NCI-H2107 treated with DMSO at 0.1 percent for 48 hours (cell line): ENCODE measurements at regions not wholly inside any gene's neighbourhood (a gene's known extent, or its start where the extent isn't known, plus 50 kb on each side); places are given as distances from the start of the nearest gene placed in this dataset.
A peak's percentile ranks its signal among the peaks of the same experiment; 100 is the strongest.

Experiments
- DNase-seq: peaks from one replicate; lab custom pipeline; 2025; ENCODE audit not compliant: unreplicated experiment; lab: John Stamatoyannopoulos, UW

DNA sequence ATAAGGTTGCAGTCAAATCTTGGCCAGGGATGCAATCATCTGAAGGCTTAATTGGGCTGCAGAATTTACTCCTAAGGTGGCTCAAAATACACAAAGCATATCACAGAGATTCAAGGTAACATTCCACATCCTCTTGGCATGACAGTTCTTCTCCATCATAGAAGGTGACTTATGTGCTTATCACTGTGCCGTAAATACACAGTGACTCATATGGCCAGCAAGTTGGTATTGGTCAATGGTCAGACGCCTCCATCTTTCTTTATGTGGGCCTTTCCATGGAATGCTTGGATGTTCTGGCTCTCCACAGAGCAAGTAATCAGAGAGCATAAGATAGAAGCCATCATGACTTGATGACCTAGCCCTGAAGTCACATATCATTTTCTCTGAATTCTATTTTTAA is 168.8 kb upstream of the ST8SIA2 start:
- DNase-seq = no peak

- DNase-seq = no peak
Measured at GRCh38 chr15:92226020-92226612, 167.6 kb upstream of the ST8SIA2 start.

GRCh38 chr15:92228830-92229229 is 164.9 kb upstream of the ST8SIA2 start:
- DNase-seq = no peak

- no peak for DNase-seq
Measured at GRCh38 chr15:92231461-92231860, 162.2 kb upstream of the ST8SIA2 start.

- no peak for DNase-seq
Measured at GRCh38 chr15:92232317-92232716, 161.4 kb upstream of the ST8SIA2 start.

DNA sequence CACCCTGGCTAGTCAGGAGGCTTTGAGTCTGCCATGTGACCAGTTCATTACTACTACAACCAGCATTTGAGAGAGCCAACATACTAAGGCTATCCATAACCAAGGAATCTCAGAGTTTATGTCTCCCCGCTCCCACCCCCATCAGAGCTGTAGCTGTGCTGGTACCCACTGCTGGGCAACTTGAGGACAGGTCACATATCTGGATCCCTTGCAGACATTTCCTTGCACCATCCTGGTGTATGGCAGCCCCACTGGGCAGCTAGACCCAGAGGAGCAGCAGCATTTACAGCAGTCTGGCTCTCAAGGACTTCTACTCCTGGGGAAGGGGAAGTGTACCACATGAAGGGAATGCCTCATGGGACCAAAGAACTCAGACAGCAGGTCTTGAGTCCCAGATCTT is 160.8 kb upstream of the ST8SIA2 start:
- no peak for DNase-seq

GRCh38 chr15:92243227-92243626 is 150.5 kb upstream of the ST8SIA2 start:
- DNase-seq = no peak

- DNase-seq = no peak
Measured at GRCh38 chr15:92244703-92245102, 149.0 kb upstream of the ST8SIA2 start.

- no peak for DNase-seq
Measured at GRCh38 chr15:92247649-92248242, 145.9 kb upstream of the ST8SIA2 start.

GRCh38 chr15:92266796-92267685 is 126.6 kb upstream of the ST8SIA2 start:
- peak; percentile 45 for DNase-seq

DNA sequence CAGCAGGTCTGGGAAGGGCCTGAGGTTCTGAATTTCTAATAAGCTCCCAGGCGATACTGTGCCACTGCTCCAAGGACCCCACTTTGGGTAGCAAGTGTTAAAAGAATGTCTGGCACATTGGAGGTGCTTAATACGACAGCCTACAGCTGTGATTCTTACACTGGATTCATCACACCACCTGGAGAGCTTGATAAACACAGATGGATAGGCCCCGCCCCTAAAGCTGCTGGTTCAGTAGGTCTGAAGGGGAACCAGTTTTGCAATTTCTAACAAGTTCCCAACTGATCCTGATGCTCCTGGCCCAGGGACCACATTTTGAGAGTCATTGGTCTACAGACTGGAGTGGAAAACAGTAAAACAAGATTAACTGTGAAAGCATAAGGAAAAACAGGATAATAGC is 124.8 kb upstream of the ST8SIA2 start:
- peak; percentile 46 for DNase-seq

DNA sequence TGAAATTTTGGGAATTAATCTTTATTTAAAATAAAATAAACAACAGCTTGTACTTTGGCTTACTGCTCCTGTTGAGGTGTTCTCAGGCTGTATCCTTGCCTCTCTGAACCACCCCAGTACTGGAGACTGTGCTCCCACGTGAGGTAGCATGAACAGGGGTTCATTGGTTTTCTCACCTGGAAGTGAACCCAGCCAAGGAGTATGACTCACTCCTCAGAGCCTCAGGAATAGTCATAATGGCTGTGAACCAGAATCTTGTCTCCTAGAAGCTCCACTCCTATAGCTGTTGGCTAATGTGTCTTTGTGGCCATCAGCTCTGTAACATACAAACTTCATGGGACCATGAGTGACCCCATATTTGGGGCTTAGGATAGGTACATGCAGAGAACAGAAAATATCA is 122.5 kb upstream of the ST8SIA2 start:
- no peak for DNase-seq

DNA sequence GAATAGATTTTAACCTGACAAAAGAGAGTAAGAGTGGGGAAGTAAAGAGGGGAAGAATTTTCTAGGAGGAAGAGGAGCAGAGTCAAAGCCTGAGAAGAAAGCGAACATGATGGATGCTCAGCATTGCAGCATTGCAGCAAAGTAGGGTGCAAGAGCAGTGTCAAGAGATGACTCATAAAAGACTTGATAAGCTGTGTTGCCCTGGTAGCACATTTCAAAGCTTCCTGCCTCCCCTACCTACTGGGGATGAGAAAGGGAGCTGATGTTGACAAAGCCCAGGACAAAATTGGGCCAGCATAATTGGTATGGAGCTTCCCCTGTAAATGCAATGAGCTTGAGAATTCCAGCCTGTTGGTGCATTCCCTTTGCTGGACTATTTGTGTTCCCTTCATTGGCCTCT is 121.6 kb upstream of the ST8SIA2 start:
- no peak for DNase-seq

GRCh38 chr15:92273286-92273685 is 120.4 kb upstream of the ST8SIA2 start:
- no peak for DNase-seq

- no peak for DNase-seq
Measured at GRCh38 chr15:92273723-92274122, 120.0 kb upstream of the ST8SIA2 start.

DNA sequence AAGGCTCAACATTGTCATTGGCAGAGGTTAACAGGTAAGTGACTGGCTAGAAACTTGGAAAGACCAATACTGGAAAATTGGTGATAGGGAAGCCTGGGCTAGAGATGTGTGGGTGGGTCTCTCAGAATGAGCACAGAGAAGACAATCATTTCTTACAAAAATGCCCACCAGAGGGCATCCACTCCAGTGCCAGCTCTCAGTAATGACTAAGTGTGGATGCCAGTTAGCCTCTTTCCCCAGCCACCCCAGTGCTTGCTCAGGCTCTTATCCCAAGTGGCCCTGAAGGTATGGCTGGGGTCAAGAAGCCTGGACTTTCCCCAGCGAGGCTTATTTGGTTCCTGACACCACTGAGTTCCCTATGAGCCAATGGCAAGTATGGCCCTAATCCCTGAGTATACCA is 115.9 kb upstream of the ST8SIA2 start:
- DNase-seq = no peak

GRCh38 chr15:92283813-92284212 is 109.9 kb upstream of the ST8SIA2 start:
- DNase-seq = no peak

DNA sequence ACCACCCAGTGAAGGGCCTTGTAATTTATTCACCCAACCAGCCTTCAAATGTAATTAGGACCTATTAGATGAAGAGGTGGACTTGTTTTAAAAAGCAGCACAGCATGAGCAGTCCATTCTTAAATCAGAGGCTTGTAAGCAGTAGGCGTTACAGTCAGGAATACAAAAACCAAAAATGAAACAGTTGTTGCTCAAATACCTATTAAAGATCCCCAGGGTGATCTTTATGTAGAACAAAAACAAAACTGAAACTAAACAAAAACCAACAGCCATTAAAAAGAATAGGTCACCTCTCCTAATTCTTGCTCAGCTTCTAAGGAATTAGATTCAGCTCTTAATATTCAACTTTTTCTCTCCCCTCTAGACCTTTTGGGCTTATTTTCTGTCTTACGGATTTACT is 104.9 kb upstream of the ST8SIA2 start:
- DNase-seq = peak; percentile 9

GRCh38 chr15:92289733-92290132 is 103.9 kb upstream of the ST8SIA2 start:
- DNase-seq = no peak

GRCh38 chr15:92290359-92290992 is 103.2 kb upstream of the ST8SIA2 start:
- no peak for DNase-seq

- DNase-seq = no peak
Measured at GRCh38 chr15:92291900-92292299, 101.8 kb upstream of the ST8SIA2 start.

GRCh38 chr15:92294759-92295158 is 98.9 kb upstream of the ST8SIA2 start:
- DNase-seq = no peak
